Activated effector memory CD4-positive, alpha-beta T cell treated with Interleukin-2 at 50 U/mL for 16 hours (primary cell): ENCODE measurements at regions not wholly inside any gene's neighbourhood (a gene's known extent, or its start where the extent isn't known, plus 50 kb on each side); places are given as distances from the start of the nearest gene placed in this dataset.
"Not testable (repeated sequence)": the region's sequence is repeated elsewhere in the genome, so short reads cannot be mapped to it uniquely, and the experiment has no call there.

Source experiments
- DNase-seq: peaks from one replicate; pipeline ENCODE4 v3.0.0-alpha.2; 2020

GRCh38 chr2:118372886-118373830 is 284.9 kb downstream of the INSIG2 start:
- DNase-seq: no peak

DNA sequence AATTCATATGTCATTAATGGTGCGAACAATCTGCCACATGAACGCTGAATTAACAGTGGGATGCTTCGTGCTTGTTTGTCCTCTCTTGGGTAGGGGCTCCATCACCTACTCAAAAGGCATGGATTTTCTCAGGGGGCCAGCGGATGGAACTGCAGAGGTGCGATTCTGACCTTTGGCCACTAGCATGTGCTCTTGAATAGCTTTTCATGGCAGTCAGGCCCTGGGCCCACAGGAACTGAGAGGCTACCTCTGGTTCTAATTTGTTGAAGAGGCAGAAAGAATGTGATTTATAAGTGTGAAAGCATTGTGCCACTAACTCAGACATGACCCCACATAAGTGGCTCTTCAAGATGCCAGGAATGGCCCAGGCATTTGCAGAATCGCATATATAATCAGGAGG is 283.2 kb downstream of the INSIG2 start:
- DNase-seq: no peak

- DNase-seq: not testable (repeated sequence)
Measured at GRCh38 chr2:118369521-118369920, 281.2 kb downstream of the INSIG2 start.

GRCh38 chr2:118363604-118364003 is 275.3 kb downstream of the INSIG2 start:
- no peak for DNase-seq

DNA sequence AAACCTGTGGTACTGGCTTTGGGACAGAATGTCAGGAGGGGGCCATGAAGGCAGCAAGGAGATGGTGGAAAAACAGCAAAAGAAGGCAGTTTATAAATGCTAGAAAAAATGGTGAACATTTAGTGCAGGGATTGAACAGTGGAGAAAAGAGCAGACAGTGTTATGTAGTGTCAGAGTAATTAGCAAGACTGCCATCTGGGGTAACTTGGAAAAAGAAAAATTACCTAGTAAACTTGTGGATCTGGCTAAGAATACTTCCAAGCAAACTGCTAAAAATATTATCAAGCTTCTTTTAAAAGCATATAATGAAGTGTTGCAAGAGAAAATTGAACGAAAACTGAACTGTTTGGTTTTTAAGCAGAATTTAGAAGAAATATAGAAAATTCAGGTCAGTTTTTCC is 267.8 kb downstream of the INSIG2 start:
- no peak for DNase-seq

DNA sequence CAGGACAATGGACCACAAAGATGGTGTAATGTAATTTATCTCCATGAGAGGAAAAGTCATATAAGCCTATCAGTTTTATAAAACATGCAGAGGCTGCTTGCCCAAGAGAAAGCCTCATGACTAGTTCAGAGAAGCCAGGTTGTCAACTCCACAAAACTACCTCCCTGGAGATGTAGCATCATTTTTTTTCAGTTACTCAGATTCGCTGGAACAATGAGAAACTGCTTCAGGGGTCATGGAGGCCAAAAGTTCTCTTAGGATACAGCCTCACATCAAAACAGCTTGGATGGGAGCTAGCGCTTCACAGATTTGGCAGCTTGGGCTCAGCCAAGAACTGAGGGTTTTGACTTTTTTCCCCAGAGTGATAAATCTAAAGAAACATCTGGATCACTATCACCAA is 263.5 kb downstream of the INSIG2 start:
- no peak for DNase-seq

DNA sequence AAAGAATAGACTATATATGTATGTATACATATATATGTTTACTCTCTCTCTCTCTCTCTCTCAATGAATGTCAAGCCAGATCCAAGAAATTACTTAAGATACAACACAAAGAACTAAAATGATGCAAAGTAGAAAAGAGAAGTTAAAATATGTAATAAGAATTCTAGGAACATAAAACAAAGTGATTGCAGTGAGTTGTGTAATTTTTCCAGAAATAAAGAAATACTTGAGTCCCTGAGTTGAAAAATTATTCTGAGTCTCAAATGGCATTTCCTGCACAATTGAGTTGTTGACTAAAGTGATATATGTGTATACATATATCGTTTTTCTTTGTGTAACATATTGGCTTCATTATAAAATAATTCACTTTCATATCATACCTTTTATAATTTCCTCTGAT is 262.4 kb downstream of the INSIG2 start:
- no peak for DNase-seq

DNA sequence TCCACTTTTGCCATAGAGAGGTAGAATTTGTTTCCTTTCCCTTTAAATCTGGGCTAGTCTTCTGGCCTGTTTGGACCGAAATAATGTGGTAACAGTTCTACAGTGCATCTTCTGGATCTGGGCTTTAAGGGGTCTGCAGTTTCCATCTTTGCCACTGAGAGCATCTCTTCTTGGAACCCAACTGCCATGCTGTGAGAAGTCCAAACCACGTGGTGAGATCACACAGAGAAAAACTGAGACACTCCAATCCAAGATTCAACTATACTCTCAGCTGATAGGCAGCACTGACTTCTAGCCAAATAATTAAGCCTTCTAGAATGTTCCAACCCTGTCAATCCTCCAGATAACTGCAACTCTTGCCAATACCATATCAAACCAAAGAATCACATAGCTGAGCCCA is 261.1 kb downstream of the INSIG2 start:
- DNase-seq: no peak

DNA sequence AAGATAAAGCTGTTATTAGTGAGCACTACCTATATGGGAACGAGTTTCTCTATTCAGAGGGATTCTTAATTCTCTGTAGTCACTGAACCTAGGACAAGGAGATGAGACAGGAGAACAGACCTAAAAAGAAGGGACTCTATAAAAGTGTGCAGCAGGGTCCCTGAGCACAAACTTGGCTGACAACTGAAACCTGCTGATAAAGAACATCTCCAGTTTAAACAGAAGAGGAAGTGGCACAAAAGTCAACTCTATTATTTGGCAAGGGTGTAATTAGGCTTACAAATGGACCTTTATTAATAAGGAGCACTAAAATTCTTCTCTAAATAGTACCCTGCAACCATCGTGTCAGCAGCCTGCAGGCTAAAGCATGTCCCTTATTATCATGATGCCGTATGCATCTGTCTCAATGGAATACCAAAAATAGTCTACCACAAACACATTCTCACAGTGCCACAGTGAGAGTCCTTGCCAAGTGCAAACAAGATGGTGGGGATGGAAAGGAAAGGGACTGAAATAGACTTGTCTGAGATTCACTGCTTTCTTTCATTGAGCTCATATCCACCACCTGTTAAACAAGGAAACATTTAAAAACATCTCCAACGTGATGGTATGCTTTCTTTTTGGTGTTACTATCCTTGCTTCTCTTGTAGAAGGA is 260.2 kb downstream of the INSIG2 start:
- DNase-seq: no peak

- DNase-seq: no peak
Measured at GRCh38 chr2:118345465-118345864, 257.2 kb downstream of the INSIG2 start.

- no peak for DNase-seq
Measured at GRCh38 chr2:118340103-118340502, 251.8 kb downstream of the INSIG2 start.

- DNase-seq: no peak
Measured at GRCh38 chr2:118339386-118339785, 251.1 kb downstream of the INSIG2 start.

- DNase-seq: no peak
Measured at GRCh38 chr2:118333664-118334063, 245.4 kb downstream of the INSIG2 start.

DNA sequence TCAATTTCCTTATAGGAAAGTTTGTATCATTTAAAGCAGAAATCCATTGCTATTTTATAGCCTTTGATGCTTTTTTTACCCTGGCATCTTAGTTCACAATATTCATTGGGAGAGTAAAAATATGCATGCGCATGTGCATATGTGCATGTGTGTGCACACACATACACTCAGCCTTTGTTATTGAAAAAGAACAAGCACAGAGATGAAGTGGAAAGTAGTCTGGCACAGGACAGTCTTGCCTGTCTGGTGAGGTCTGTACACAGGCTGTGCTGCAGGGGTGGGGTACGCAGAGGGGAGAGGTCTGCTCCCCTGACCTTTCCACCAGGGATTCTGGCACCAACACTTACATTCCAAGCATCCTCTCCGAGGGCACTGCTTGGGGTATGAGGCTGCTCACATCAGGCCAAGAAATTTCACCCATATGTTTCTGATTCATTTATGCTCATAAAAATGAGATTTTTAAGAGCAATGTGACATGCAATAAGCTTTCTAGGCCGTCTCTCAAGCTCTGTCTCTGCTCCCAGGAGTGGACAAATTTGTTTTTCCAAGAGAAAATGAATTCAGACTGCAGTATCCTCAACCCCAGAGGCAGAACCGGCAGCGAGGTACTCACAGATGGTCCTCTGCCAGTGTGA is 237.2 kb downstream of the INSIG2 start:
- no peak for DNase-seq

GRCh38 chr2:118322406-118322805 is 234.1 kb downstream of the INSIG2 start:
- DNase-seq: no peak

DNA sequence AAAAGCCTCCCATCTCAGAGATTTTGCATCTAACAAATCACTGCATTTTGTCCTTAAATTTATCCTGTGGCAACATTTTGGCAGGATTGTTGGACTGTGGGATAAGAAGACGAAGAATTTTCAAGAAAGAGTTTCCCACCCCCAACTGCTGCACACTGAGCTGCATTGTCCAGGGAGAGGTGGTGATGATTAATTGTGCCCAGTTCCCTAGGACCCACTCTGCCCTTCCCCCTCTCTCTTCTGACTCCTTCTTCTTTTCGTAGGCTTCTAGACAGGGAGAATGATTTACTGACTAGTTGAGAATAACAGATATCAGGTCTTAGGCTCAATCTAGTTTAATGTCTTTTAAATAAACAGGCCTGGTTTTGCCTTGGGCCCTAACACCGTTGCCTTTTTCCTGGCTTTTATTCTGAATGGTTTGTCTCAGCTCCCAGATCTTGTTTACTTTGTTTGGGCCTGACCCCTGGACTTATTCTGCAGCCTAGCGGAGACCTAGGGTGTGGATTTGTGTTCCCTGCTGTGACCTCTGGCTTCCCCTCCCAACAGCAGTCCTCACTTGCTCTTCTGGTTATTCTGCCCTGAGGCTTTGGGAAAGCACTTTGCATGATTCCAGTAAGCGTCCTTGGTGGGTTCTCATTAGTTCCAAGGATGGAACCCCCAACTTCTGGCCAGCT is 233.3 kb downstream of the INSIG2 start:
- DNase-seq: no peak

DNA sequence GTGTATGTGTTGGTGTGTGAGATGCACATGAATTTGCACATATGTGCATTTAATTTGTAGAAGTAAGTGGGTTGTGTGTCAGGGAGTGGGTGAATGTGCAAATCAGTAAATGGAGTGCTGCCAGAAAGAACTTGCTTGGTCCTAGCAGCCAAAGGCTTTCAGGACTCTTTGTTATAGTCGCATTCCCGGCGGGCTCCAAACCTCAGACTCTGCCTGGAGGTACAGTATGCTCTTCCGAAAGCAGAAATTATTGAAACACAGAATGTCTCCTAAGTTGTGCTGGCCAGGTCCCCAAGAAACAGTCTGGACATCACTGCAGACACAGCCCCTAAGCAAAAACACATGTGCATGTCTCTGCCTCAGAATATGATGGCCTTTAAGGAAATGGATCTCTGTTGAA is 232.4 kb downstream of the INSIG2 start:
- no peak for DNase-seq

DNA sequence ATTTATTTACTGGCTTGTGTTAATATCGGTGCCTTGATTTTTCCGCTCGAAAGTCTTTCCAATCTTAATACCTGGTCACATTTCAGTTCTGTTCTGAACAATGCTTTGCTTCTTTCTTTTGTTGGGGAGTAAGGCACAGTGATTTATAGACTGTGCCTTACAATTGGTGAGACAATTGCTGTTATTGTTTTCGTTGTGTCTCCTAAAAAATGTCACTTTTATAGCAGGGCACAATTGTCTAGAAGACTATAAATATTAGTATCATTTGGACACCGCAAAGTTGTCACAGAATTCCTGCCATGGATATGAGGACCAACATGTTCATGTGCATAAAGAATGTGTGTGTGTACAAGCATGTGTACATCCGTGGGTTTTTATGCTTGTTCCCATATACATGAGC is 231.9 kb downstream of the INSIG2 start:
- DNase-seq: no peak

- DNase-seq: no peak
Measured at GRCh38 chr2:118319271-118319684, 231.0 kb downstream of the INSIG2 start.

DNA sequence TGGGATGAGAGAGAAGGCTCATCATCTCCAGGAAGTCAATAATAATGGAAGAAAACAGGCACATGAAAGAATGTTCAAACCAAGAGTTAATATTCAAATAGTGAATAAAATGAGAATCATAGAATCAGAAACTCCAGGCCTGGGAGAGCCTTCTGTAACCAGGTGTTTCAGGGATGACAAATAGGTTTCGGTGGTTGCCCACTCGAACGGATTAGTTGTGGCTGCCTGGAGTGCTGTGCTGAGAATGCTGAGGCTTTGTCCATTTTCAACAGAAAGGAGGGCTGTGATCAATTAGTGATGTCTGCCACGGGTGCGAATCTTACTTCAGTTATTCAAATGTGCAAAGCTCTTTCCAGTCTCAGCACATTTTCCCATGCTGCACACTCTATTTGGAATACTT is 227.3 kb downstream of the INSIG2 start:
- DNase-seq: no peak

GRCh38 chr2:118312969-118313756 is 224.9 kb downstream of the INSIG2 start:
- no peak for DNase-seq

GRCh38 chr2:118310681-118311429 is 222.6 kb downstream of the INSIG2 start:
- DNase-seq: no peak
